Upper lobe of left lung (tissue), 6 donors: ENCODE measurements at regions not wholly inside any gene's neighbourhood (a gene's known extent, or its start where the extent isn't known, plus 50 kb on each side); places are given as distances from the start of the nearest gene placed in this dataset.
A peak's percentile ranks its signal among the peaks of the same experiment; 100 is the strongest.

Experiments
- ATAC-seq, 2 donors: fragments of 200-7000 bp; cut with Tn5 transposase; one replicate each; pipeline ENCODE4 v1.9.1; 2022; ENCODE audit warnings: mild to moderate bottlenecking in 2 of 2, moderate library complexity in 2 of 2; ENCODE audit not compliant: low FRiP score in 2 of 2
- DNase-seq, 2 donors: peaks; one replicate each; pipeline ENCODE4 v3.0.0-alpha.2; 2019 to 2020
- H3K27ac ChIP-seq, 4 donors: fragments of 200-600 bp; sonication (generic); one replicate each; pipeline ENCODE4 v1.5.1; 2016 to 2019
- H3K27me3 ChIP-seq, 4 donors: fragments of 200-600 bp; sonication (generic); one replicate each; pipeline ENCODE4 v1.5.1; 2017 to 2019
- H3K36me3 ChIP-seq, 4 donors: fragments of 200-600 bp; sonication (generic); one replicate each; pipeline ENCODE4 v1.5.1; 2016 to 2019
- H3K4me1 ChIP-seq, 4 donors: fragments of 200-600 bp; sonication (generic); one replicate each; pipeline ENCODE4 v1.5.1; 2018 to 2019
- H3K4me3 ChIP-seq, 4 donors: fragments of 200-600 bp; sonication (generic); one replicate each; pipeline ENCODE4 v1.5.1; 2017 to 2019; ENCODE audit warnings: mild to moderate bottlenecking in 2 of 4, moderate library complexity in 1 of 4
- H3K9me3 ChIP-seq, 4 donors: fragments of 200-600 bp; sonication (generic); one replicate each; pipeline ENCODE4 v1.5.1; 2018 to 2019
- EP300 ChIP-seq, 4 donors: sonication (generic); formaldehyde crosslinking; IDR thresholded peaks; one replicate each; pipeline ENCODE4 v1.5.1; 2017; ENCODE audit warnings: antibody characterized with exemption in 4 of 4, control low read depth in 2 of 4
- POLR2A ChIP-seq, 4 donors: fragments of 450-650 bp; IDR thresholded peaks; one replicate each; pipeline ENCODE4 v1.5.1; 2016 to 2017; ENCODE audit warnings: antibody characterized with exemption in 4 of 4, mild to moderate bottlenecking in 2 of 4
- POLR2AphosphoS5 ChIP-seq, 2 donors: sonication (generic); formaldehyde crosslinking; IDR thresholded peaks; one replicate each; pipeline ENCODE4 v1.5.1; 2017; ENCODE audit warnings: antibody characterized with exemption in 2 of 2
- WGBS, 2 donors: methylation state at CpG; one replicate each; pipeline ENCODE4 v1.1.5; 2017 to 2018; 5-methylcytosine and 5-hydroxymethylcytosine counted together
- TF ChIP-seq, protein P1 (sequence below), 6 experiments: fragments of 450-650 bp in 4 of 6; fragments of 200-600 bp in 2 of 6; sonication (generic) in 2 of 6; IDR thresholded peaks; one replicate each; pipeline ENCODE4 v1.5.1; 2016 to 2019; ENCODE audit warnings: antibody characterized with exemption in 6 of 6
- donor health status: DM: no; HTN: no; CAD: no; lungs with moderate emphysema.
- donor health status: DM: no; HTN: yes; CAD: no; lungs with severe emphysema.

DNA sequence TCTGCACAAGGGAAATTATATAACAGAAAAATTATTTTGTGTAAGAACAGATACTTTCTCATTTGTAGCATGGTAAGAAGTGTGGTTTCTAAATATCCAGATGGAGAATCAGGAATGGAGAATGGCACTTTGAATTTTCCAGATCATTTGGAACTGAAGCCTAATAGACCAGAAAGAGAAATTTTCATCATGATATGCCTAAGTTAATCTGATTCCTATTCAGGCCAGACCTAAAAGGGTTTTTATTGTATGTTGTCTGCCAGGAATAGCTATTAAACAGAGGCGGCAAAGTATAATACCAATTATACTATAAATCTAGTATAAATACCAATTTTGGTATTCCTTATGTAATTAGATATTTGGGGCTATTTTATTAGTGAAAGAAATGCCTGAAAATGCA lies 382.7 kb upstream of the FAR2 start:
- Histone ChIP-seq H3K9me3 (no peaks in the 10 kb centered on the region), H3K4me3 (no peak overlapping the region), H3K4me1 (peaks cover 0 to 3% (median under 1%) of the 10 kb centered on the region in 4 donors), H3K36me3 (no peaks in the 10 kb centered on the region), H3K27me3 (no peaks in the 10 kb centered on the region), H3K27ac (no peak overlapping the region)
- ATAC-seq (no peak), DNase-seq (no peak)
- WGBS, 2 donors, result 97 to 100% methylated on average over 1 of the region's 1 CpG
- TF ChIP-seq POLR2A (IDR thresholded peaks at IDR 0.05), result no peak
- no peak for TF ChIP-seq EP300 (IDR thresholded peaks at IDR 0.05)
- TF ChIP-seq, protein P1, sequence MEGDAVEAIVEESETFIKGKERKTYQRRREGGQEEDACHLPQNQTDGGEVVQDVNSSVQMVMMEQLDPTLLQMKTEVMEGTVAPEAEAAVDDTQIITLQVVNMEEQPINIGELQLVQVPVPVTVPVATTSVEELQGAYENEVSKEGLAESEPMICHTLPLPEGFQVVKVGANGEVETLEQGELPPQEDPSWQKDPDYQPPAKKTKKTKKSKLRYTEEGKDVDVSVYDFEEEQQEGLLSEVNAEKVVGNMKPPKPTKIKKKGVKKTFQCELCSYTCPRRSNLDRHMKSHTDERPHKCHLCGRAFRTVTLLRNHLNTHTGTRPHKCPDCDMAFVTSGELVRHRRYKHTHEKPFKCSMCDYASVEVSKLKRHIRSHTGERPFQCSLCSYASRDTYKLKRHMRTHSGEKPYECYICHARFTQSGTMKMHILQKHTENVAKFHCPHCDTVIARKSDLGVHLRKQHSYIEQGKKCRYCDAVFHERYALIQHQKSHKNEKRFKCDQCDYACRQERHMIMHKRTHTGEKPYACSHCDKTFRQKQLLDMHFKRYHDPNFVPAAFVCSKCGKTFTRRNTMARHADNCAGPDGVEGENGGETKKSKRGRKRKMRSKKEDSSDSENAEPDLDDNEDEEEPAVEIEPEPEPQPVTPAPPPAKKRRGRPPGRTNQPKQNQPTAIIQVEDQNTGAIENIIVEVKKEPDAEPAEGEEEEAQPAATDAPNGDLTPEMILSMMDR (IDR thresholded peaks at IDR 0.05), result no peak
- no peak for TF ChIP-seq POLR2AphosphoS5 (IDR thresholded peaks at IDR 0.05)

- Histone ChIP-seq H3K27ac (no peak overlapping the region), H3K9me3 (no peaks in the 10 kb centered on the region), H3K4me1 (peaks cover 0 to 3% (median 1%) of the 10 kb centered on the region in 4 donors), H3K4me3 (no peak overlapping the region), H3K36me3 (no peaks in the 10 kb centered on the region), H3K27me3 (no peaks in the 10 kb centered on the region)
- whole genome bisulfite sequencing, 2 donors, result 36 to 43% methylated on average over 1 of the region's 1 CpG
- no peak for DNase-seq
- TF ChIP-seq EP300 (IDR thresholded peaks at IDR 0.05) (no peak), POLR2A (IDR thresholded peaks at IDR 0.05) (no peak), POLR2AphosphoS5 (IDR thresholded peaks at IDR 0.05) (no peak)
- TF ChIP-seq, protein P1 (IDR thresholded peaks at IDR 0.05), result no peak
- no peak for ATAC-seq
These were observed 381.2 kb upstream of the FAR2 start for GRCh38 chr12:28767836-28768348.

GRCh38 chr12:28770322-28770721 lies 378.8 kb upstream of the FAR2 start:
- peaks cover 0 to 3% (median 1%) of the 10 kb centered on the region in 4 donors for H3K4me1 ChIP-seq
- H3K36me3 ChIP-seq, result no peaks in the 10 kb centered on the region
- WGBS, 2 donors, result 43 to 66% methylated on average over 5 of the region's 5 CpGs
- ATAC-seq (peak; percentile 71 to 85), DNase-seq (no peak)
- no peaks in the 10 kb centered on the region for H3K9me3 ChIP-seq
- no peaks in the 10 kb centered on the region for H3K27me3 ChIP-seq
- no peak overlapping the region for H3K4me3 ChIP-seq
- TF ChIP-seq POLR2A (IDR thresholded peaks at IDR 0.05) (no peak), EP300 (IDR thresholded peaks at IDR 0.05) (peak in 2 of 4 donors; percentile 72 to 76), POLR2AphosphoS5 (IDR thresholded peaks at IDR 0.05) (no peak)
- TF ChIP-seq, protein P1 (IDR thresholded peaks at IDR 0.05), result no peak
- peak overlapping the region in 3 of 4 donors; percentile 16 to 81 (median 27) for H3K27ac ChIP-seq

GRCh38 chr12:28771968-28772367 lies 377.1 kb upstream of the FAR2 start:
- Histone ChIP-seq H3K36me3 (no peaks in the 10 kb centered on the region), H3K4me1 (peaks cover 0 to 3% (median 1%) of the 10 kb centered on the region in 4 donors), H3K27me3 (no peaks in the 10 kb centered on the region), H3K27ac (no peak overlapping the region), H3K4me3 (no peak overlapping the region), H3K9me3 (no peaks in the 10 kb centered on the region)
- 63 to 68% methylated on average over 4 of the region's 4 CpGs for WGBS, 2 donors
- no peak for ATAC-seq
- DNase-seq, result no peak
- no peak for TF ChIP-seq EP300 (IDR thresholded peaks at IDR 0.05)
- no peak for TF ChIP-seq POLR2AphosphoS5 (IDR thresholded peaks at IDR 0.05)
- TF ChIP-seq, protein P1 (IDR thresholded peaks at IDR 0.05), result no peak
- no peak for TF ChIP-seq POLR2A (IDR thresholded peaks at IDR 0.05)

DNA sequence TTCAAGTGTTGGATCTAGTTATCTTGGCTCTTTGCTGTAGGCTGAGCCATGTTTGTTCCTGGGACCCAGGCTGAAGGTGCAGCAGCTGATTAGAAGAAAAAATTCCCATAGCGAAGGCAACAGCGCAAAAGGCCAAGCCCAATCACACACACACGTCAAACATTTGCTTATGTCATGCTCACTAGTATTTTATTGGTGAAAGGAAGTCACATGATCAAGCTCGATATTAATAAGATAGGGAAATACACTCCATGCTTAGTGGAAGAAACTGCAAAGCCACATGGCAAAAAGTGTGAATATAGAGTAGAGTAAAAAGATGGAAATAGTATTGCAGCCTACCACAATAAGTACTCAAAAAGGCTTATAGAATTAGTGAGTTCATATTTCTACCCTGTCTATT lies 373.5 kb upstream of the FAR2 start:
- no peak for ATAC-seq
- Histone ChIP-seq H3K27ac (no peak overlapping the region), H3K36me3 (no peaks in the 10 kb centered on the region), H3K4me3 (no peak overlapping the region), H3K27me3 (no peaks in the 10 kb centered on the region), H3K9me3 (no peaks in the 10 kb centered on the region), H3K4me1 (peaks cover 0 to 3% (median 1%) of the 10 kb centered on the region in 4 donors)
- WGBS, 2 donors, result 94 to 97% methylated on average over 4 of the region's 4 CpGs
- no peak for TF ChIP-seq POLR2A (IDR thresholded peaks at IDR 0.05)
- TF ChIP-seq, protein P1 (IDR thresholded peaks at IDR 0.05), result no peak
- TF ChIP-seq POLR2AphosphoS5 (IDR thresholded peaks at IDR 0.05), result no peak
- TF ChIP-seq EP300 (IDR thresholded peaks at IDR 0.05), result no peak
- no peak for DNase-seq
